GM04503 (cell line): ENCODE measurements at regions not wholly inside any gene's neighbourhood (a gene's known extent, or its start where the extent isn't known, plus 50 kb on each side); places are given as distances from the start of the nearest gene placed in this dataset.

Experiments
- DNase-seq: peaks from one replicate; pipeline ENCODE4 v3.0.0-alpha.2; 2012; ENCODE audit warnings: low read depth

DNA sequence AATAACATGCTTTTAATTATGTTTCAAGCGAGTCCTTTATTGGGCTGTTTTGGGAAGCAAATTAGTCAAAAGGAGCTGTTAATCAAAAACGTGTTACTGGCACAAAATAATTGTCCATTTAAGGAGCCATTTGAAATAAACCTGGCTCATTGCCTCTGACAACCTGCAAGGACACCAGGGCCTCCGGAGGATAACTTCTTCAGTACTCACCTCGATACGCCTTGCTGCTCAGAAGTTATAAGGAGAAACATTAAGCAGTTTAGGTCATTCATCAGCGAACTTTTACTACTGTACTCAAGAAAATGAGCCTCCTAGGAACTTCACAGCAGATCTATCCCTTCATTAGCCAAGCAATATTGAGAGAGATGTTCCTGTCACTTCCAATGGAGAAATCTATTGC lies 1579.2 kb upstream of the ACVR2A start:
- no peak for DNase-seq

DNA sequence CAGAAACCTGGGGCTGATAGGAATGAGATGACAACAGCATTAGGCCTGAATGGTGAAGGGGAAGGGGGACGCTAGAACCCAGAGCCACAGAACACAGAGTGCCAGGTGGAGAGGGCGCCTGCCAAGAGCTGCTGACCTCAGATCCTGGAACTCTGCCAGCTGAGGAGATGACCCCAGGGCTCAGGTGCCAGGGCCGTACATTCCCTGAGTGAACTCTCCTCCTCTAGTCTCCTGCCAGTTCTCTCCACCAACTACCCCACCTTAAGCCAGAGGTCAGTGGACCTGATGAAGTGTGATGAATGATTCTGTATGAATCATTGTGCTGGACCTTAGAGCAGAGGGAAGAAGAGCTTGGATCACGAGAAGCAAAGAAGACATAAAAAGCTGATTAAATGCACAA lies 1582.2 kb upstream of the ACVR2A start:
- no peak for DNase-seq

DNA sequence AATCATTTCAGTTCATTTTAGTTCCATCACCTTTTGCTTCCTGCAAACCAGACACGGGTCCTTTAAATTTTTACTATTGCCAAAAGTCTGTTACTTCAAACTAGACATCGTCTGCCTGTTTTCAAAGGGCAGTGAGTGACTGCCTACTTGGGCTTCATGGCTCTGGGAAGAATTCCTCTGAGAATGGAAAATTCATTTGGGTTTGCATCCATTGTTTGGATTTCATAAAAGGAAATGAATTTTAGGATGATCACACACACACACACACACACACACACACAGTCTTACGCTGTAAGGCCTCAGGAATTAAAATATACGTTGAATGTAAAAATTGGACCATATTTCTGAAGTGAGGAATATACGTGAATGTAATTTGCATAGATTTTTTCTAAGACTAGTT lies 1584.3 kb upstream of the ACVR2A start:
- no peak for DNase-seq

DNA sequence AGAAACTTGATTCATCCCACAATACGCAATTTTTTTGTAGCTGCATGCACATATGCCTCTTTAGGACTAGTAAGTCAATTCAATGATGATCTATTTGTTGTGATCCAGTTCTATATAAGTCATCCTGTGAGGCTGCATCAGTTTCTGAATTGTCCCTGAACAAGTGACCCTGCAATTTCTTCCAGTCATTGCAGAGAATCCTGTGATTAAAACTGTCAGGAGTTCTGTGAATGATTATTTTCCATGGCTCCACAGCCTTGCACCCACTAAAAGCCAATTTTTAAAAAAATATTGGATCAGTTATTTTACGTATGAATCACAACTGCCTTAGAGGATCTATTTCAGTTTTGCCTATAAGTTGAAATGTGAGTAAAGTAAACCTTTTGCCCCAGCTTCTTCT lies 1585.0 kb upstream of the ACVR2A start:
- no peak for DNase-seq

DNA sequence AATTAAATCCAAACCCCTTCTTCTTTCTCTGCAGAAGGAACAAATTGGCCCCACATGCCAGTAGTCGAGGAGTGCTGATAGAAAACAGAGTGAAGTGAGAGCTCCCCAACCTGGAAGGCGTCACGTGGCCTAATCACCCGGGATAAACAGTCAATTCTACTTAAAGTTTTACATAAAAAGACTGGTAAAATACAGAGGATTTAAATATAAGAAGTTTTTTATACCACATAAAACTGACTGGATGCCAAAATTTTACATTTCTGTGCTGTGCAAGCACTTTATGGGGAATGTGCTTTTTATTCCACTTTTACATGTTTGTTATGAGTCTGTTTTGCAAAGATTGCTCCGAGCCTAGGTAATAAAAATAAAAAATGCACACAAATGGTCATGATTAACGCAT lies 1586.8 kb upstream of the ACVR2A start:
- DNase-seq = no peak

DNA sequence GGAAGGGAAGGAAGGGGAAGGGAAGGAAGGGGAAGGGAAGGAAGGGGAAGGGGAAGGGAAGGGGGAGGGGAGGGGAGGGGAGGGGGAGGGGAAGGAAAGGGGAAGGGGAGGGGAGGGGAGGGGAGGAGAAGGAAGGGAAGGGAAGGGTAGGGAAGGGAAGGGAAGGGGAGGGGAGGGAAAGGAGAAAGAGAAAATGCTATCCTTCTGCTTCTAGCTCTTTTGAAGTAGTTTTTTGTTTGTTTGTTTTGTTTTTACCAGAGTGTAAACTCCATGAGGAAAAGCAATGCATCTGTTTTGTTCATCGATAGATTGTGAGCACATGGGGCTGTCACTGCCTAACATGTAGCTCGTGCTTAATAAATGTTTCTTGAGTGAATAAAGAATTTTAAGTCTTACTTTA lies 1592.7 kb upstream of the ACVR2A start:
- DNase-seq = no peak

DNA sequence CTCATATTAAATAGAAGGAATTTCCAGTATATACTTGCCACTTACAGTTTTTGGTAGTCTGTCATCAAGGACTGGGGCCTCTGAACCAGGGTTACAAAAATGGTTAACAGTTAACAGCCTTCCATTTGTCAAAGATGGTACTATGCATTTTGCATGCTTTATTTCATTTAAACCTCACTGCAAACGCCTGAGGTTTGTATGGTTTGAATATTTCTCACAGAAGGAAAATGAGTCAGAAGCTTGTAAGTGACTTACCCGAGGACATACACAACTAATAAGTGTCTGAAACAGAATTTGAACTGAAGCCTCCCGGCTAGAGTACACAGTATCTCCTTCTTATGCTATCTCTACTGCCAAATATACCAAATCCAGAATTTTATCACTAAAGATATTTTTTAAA lies 1593.5 kb upstream of the ACVR2A start:
- DNase-seq = no peak

DNA sequence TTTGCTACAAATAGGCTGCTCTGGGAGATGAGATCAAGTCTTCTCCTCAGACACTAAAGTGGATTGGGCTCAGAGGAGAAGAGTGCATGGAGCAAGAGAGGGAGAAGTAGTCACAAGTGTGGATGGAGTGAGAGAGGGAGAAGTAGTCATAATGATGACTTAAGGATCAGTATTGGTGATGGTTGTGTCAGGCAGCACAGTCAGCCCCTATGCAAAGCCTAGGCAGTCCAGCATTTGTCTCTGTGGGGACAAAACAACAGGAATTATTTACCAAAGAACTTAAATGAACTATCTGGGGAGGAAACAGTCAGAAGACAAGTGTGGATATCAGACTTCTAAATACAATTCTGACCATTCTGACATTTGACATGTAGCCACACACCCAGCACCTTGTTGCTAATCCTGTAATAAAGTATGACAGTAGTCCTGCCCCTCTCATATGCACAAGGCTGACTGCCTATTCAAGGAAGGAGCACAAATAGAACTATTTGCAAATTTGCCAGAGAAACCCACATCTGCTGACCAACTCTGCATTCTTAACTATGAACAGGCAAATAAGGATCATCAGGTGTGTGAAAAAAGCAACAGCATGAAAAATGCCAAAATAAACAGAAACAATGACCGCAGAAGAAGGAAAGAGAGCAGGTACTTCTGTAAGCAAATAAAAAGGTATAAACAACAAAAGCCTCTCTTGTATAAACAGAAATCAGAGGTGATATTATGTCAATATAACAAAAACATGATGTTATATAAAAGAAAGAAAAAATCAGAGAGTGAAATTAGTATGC lies 1597.9 kb upstream of the ACVR2A start:
- no peak for DNase-seq

DNA sequence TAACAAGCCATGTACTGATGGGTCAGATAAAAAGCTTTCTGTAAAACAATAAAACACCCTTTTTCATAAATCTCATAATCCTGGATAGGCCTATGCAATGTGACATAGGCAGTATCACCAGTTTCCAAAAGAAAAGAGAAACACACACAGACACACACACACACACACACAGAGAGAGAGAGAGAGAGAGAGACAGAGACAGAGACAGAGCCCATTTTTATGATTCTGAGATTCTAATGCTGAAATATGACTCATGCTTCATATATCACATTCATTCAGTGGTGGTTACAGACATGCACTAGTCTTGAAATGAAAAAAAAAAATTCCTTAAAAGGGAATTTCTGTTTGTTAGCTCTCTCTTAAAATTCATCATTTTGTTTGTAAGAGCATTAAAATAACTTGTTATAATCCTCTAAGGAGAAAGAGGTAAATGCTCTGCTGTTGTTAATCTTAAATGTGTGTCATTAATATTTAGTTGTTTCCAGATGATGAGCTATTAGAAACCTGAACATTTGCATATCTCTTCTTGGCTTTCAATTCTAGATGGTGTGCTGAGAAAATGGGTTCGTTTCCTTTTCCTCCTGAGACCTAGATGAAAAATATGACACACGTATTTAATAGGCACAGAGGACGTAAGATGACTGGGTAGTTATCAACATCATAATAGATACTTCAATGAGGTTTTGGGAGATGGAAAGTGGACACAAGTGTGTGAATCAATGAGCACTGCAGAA lies 1598.7 kb upstream of the ACVR2A start:
- DNase-seq = peak; percentile 37

DNA sequence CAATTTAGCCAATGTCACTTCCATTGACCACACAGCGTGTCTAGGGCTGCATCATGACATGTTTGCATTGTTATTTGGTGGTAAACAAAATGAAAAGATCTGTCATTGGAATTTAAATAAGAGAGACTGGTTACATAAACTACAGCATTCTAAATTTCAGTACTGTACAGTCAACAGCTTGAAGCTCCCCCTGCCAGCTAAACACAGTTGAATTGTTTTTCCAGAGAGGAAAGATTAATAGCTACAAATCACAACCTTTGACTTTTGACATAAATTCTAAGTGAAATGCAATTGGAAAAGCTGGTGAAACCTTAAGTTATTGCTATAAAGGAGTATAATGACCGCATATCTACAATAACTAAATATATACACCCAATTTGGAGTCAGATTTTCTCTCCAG lies 1600.0 kb upstream of the ACVR2A start:
- no peak for DNase-seq

DNA sequence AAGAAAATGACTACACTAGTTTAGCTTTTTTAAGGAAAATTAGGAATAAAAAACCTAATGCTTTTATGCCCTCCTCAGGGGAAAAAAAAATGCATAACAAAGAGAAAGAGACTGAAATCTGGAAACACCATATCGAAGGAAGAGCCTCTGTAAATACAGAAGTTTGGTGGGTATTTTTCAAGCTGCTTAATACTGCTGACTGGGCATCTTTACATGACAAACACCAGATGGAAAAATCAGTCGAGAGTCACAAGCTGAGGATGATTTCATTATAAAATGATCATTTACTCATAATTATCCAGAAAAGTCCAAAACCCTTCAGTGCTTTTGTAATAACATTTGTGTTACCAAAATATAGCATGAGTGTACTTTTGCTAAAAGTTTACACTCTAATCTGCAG lies 1600.7 kb upstream of the ACVR2A start:
- no peak for DNase-seq

DNA sequence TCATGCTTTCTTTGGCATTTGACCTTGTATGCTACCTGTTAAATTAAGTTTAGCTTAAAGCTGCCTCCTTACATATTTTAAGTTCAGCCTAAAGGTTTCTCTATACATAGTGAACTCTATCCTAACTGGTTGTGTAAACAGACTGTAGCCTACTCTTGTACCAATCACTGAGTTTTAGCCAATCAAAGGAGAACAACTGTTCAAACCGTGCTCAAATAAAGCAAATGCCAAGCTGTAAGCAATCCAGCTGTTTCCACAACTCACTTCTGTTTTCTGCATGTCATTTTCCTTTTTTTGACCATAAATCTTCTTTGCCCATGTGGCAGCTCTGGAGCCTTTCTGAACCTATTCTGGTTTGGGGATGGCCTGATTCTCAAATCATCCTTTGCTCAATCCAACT lies 1603.8 kb upstream of the ACVR2A start:
- no peak for DNase-seq

DNA sequence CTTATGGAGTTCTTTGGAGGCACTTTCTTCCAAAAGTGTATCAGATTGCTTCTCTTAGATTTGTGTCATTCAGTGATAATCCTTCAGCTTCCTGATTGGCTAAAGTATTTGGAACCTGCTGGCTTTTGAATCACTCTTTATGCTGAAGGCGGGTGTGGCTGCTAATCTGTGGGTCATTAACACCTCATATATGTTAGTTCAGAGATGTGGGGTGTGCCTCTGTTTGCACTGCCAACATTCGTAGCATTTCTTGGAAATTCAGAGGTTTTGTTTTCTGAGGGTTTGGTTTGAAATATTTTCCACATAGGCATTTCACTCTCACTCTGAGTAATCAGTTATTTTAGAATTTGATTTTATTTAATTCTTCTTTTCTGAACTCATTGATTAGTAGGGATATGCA lies 1604.4 kb upstream of the ACVR2A start:
- no peak for DNase-seq

DNA sequence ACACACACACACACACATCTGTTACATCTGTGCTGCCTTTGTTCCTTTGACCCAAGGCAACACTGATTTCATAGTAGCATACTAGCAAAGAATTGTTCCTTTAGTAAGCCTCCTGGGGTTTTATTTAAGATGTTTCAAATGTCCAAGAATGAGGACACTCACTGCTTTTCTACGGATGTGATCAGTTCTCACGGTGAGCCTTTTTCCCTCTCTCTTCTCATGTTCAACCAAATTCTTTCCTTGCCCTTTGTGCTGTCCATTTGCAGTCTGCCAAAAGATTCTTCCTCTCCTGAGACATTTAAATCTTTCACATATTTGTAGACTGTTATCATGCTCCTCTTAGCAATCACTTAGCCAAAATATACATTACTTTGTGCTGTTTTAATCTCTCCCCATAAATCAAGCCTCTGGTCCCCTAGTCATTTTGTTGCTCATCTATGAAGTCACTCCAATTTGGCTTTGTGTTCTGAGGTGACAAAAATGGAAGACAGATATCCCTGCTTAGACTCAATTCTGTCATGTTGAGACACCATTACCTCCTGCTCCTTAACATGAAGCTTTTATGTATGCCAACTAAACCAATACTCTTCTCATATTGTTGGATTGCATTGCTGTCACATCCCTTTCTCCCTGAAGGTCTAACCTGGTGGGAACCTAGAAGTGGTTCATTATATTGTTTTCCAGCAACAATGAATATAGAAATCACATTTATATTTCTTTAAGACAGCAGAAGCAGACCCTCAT lies 1605.3 kb upstream of the ACVR2A start:
- DNase-seq = peak; percentile 90

DNA sequence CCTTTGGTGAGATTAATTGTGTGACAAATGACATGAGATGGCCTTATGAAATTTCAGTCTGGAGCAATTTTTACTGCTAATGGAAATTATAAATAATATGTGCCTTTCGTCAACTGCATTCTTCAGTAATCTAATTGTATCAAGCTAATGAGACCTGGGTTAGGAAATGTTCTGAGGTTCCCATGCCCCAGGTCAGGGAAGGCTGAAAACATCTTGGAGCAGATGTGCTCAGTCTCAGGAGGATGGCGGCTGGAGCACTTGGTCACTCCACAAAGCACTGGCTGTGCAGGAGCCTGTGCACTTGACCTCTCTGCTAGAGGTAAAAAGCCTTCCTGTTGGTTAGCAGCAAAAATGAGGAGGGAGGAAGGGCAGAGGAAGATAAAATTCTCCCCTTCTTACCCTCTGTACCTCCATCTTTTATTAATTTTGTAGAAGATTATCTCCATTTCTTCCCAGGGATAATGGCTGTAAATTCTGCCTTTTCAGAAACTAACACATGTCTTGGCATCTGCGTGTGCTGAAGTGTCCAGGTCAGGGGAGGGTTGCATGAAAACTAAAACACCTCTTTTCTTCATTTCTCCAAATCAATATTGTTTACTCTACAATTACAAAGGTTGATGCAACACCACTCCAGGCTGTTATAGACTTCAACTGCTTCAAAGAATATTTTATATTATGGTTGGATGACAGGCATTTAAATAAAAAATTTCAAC lies 1606.4 kb upstream of the ACVR2A start:
- no peak for DNase-seq

DNA sequence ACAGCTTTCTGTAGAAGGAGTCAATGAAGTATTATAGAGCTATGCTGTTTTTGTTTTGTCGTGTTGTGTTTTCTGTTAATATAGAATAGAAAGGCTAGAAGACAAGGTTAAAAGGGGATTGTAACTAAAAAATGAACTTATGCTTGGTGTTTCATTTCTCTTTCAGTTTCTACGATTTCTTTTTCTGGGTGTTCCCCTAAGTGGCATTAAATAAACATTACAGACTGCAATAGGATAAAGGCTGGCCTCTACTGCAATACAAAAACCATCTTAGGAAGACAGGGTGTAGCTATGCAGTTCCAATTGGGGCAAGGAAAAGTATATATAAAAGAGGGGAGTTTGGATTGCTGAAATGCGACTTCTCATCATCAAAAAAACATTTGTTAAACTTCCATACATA lies 1609.7 kb upstream of the ACVR2A start:
- DNase-seq = no peak

DNA sequence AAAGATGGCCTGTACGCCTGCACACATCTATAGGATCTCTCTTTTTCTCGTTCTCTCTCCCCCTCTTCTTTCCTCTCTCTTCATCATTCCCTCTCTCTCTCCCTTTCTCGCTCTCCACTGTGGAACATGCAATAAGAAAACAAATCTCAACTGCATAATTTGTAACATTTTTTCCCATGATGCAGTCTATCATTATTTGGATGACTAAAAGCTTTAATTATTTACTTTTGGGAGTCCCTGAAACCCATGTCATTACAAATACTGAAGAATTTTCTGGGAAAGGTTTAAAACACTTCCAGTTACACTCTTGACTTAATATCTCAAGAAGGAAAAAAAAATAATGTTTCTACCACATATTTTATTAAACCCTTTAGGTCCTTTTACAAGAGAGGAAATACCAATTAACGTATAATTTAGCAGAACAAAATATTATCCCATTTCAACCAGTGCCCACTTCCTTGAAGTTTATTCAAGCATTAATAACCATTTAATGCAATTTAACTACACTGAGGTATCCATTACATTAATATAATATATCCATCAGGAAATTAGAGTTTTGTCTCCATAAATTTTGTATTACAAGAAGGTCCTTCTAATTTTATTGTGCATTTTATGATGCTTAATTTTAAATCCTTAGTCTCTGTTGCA lies 1615.2 kb upstream of the ACVR2A start:
- no peak for DNase-seq

DNA sequence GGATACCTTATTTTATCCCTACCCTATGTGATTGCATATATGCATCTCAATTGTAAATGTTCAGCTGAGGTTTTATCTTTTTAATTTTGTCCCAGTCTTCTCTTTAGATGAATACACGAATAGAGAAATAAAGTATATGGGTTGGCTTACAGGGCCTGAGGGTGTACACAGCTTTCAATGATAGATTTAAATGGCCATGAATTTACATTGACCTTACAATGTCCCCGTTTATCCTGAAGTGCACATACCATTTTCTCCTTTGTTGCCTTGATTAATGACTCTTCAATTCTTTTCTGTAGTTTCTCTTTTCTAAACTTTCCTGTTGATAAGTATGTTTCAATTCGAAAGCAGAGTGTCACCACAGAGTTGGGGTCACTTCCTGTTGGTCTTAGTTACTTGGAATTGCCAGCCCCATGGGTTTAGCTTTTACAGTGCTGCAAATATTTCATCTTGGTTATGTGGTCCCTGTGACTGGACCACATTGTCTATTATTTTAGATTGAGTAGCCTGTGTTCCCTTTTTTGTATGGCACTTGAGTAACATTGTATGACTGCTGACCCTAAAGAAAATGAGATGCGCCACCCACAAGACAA lies 1616.3 kb upstream of the ACVR2A start:
- DNase-seq = no peak

DNA sequence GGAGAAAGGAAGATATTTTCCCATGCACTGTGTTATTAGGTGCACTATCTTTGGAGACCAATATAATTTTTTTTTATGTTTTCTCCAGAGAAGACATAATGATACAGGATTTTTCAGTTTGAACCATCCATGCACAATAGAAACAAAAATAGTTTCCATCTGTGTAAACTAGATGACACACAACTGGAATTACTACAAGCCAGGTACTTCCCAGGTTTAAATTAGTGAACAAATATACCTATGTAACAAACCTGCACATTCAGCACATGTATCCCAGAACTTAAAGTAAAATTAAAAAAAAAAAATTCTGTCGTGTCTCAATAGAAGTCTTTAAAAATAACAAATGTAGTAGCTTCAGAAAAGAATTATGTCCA lies 1616.8 kb upstream of the ACVR2A start:
- no peak for DNase-seq

DNA sequence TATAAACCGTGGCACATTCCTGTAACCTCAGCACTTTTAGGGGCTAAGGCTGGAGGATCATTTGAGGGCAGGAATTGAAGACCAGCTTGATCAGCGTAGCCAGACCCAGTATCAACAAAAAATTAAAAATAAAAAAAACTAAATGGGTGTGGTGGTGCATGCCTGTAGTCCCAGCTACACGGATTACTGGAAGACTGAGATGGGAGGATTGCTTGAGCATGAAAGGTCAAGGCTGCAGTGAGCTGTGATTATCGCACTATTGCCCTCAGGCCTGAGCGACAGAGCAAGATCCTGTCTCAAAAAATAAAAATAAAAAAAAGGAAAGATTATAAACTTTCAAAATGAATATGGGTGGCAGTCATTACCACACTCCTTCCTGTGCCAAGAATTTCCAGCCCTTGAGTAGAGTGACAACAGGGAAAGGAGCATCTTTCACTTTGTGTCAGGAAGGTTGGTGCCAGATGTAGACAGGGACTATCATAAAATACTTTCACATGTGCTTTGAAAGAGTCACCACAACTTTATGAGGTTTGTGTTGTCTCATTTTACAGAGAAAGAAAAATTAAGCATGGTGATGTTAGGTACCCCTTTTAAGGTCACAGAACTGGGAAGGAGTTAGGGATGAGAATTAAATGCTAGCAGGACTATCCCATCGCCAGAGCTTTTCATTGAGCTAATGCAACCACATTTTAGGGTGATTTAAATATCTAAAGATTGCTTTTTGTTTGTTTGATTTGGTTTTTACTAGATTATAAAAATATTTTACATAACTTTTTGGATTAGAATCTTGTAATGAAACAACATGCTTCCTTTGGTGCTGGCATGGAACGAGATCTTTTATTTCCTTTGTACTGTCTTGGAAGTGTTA lies 1617.4 kb upstream of the ACVR2A start:
- no peak for DNase-seq

DNA sequence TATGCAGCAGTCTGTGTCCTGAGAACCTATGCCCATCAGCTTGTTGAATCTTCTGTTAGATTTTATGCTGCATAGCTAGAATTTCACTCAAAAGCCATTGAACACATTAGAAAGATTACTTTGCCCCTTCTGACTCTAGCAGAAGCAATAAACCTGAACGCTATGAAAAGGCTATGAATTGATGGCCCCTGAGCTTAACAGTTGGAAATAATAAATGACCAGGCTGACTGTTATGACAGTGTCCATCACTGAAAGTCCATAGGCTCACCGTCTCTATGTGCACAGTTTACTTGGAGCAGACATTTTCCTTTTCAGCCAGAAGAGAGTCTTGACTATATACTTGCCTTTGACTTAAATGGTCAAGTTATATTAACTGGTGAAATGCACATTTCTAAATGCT lies 1618.8 kb upstream of the ACVR2A start:
- no peak for DNase-seq
